Kidney tubule cell (primary cell): ENCODE measurements at regions not wholly inside any gene's neighbourhood (a gene's known extent, or its start where the extent isn't known, plus 50 kb on each side); places are given as distances from the start of the nearest gene placed in this dataset.
"Not testable (repeated sequence)": the region's sequence is repeated elsewhere in the genome, so short reads cannot be mapped to it uniquely, and the experiment has no call there.

Experiments used
- DNase-seq: peaks from one replicate; pipeline ENCODE4 v3.0.0-alpha.2; 2018; ENCODE audit warnings: low spot score

GRCh38 chr9:110025551-110026170, 182.3 kb downstream of the C9orf152 start:
- peak; percentile 37 for DNase-seq

GRCh38 chr9:110027671-110028081, 180.3 kb downstream of the C9orf152 start:
- no peak for DNase-seq

- DNase-seq = no peak
Observed at GRCh38 chr9:110028271-110028670, 179.7 kb downstream of the C9orf152 start.

- no peak for DNase-seq
Observed at GRCh38 chr9:110028676-110029075, 179.3 kb downstream of the C9orf152 start.

- peak; percentile 88 for DNase-seq
Observed at GRCh38 chr9:110029429-110029955, 178.5 kb downstream of the C9orf152 start.

- DNase-seq = no peak
Observed at GRCh38 chr9:110029956-110030480, 177.9 kb downstream of the C9orf152 start.

- DNase-seq = peak; percentile 69
Observed at GRCh38 chr9:110030632-110031031, 177.3 kb downstream of the C9orf152 start.

GRCh38 chr9:110031511-110032173, 176.3 kb downstream of the C9orf152 start:
- peak; percentile 91 for DNase-seq

- DNase-seq = not testable (repeated sequence)
Observed at GRCh38 chr9:110032532-110032931, 175.4 kb downstream of the C9orf152 start.

GRCh38 chr9:110033869-110034268, 174.1 kb downstream of the C9orf152 start:
- peak; percentile 56 for DNase-seq

- DNase-seq = no peak
Observed at GRCh38 chr9:110036286-110036685, 171.7 kb downstream of the C9orf152 start.

GRCh38 chr9:110040788-110041187, 167.2 kb downstream of the C9orf152 start:
- DNase-seq = no peak

GRCh38 chr9:110041452-110041851, 166.5 kb downstream of the C9orf152 start:
- no peak for DNase-seq

GRCh38 chr9:110047232-110047954, 160.6 kb downstream of the C9orf152 start:
- DNase-seq = no peak

GRCh38 chr9:110047955-110048402, 160.0 kb downstream of the C9orf152 start:
- DNase-seq = peak; percentile 28

GRCh38 chr9:110048403-110048975, 159.5 kb downstream of the C9orf152 start:
- DNase-seq = peak; percentile 83

GRCh38 chr9:110048976-110049698, 158.8 kb downstream of the C9orf152 start:
- peak; percentile 41 for DNase-seq

- peak; percentile 56 for DNase-seq
Observed at GRCh38 chr9:110049699-110050450, 158.1 kb downstream of the C9orf152 start.

- peak; percentile 96 for DNase-seq
Observed at GRCh38 chr9:110050925-110051355, 157.0 kb downstream of the C9orf152 start.

GRCh38 chr9:110056062-110056461, 151.9 kb downstream of the C9orf152 start:
- DNase-seq = no peak
